Heart left ventricle (tissue), 16 donors: ENCODE measurements at regions not wholly inside any gene's neighbourhood (a gene's known extent, or its start where the extent isn't known, plus 50 kb on each side); places are given as distances from the start of the nearest gene placed in this dataset.

Experiments
- ATAC-seq, 4 donors: fragments of 200-7000 bp; cut with Tn5 transposase; one replicate each; pipeline ENCODE4 v1.9.1; 2020 to 2022; ENCODE audit warnings: moderate library complexity in 4 of 4, mild to moderate bottlenecking in 3 of 4, moderate number of reproducible peaks in 1 of 4
- DNase-seq, 5 donors: peaks; one replicate each; pipeline ENCODE4 v3.0.0-alpha.2; 2020
- H3K27ac ChIP-seq, 12 donors: fragments of 200-600 bp; sonication (generic) in 4 of 12; one replicate each; pipeline versions ENCODE4 v1.5.0 to v1.8.0; 2016 to 2022; ENCODE audit warnings: mild to moderate bottlenecking in 2 of 12
- H3K27me3 ChIP-seq, 9 donors: fragments of 200-600 bp; sonication (generic) in 2 of 9; one replicate each; pipeline versions ENCODE4 v1.5.1 to v1.8.0; 2016 to 2022; ENCODE audit warnings: mild to moderate bottlenecking in 3 of 9
- H3K36me3 ChIP-seq, 9 donors: fragments of 200-600 bp; sonication (generic) in 2 of 9; one replicate each; pipeline versions ENCODE4 v1.5.0 to v1.8.0; 2018 to 2022; ENCODE audit warnings: mild to moderate bottlenecking in 2 of 9
- H3K4me1 ChIP-seq, 12 donors: fragments of 200-600 bp; sonication (generic) in 4 of 12; one replicate each; pipeline versions ENCODE4 v1.5.0 to v1.8.0; 2016 to 2022; ENCODE audit warnings: mild to moderate bottlenecking in 3 of 12
- H3K4me3 ChIP-seq, 12 donors: fragments of 200-600 bp; sonication (generic) in 4 of 12; one replicate each; pipeline versions ENCODE4 v1.5.0 to v1.8.0; 2017 to 2022; ENCODE audit warnings: mild to moderate bottlenecking in 9 of 12, moderate library complexity in 4 of 12
- H3K9me3 ChIP-seq, 12 donors: fragments of 200-600 bp; sonication (generic) in 4 of 12; one replicate each; pipeline versions ENCODE4 v1.5.0 to v1.8.0; 2016 to 2022; ENCODE audit warnings: mild to moderate bottlenecking in 1 of 12
- CTCF ChIP-seq, 12 donors: fragments of 200-600 bp; sonication (generic) in 4 of 12; IDR thresholded peaks; one replicate each; pipeline versions ENCODE4 v1.5.0 to v1.8.0; 2018 to 2022; ENCODE audit warnings: antibody characterized with exemption in 12 of 12, mild to moderate bottlenecking in 5 of 12
- POLR2A ChIP-seq, 2 donors: fragments of 450-650 bp; IDR thresholded peaks; one replicate each; pipeline ENCODE4 v1.6.1; 2017; ENCODE audit warnings: antibody characterized with exemption in 2 of 2, mild to moderate bottlenecking in 2 of 2, moderate library complexity in 2 of 2
- WGBS, 4 donors: extraction: QIAGEN DNeasy Blood & Tissue Kit in 2 of 4; methylation state at CpG; one replicate each; pipeline versions ENCODE4 v1.1.5 to v1.1.7; 2013 to 2018; 5-methylcytosine and 5-hydroxymethylcytosine counted together
- intact Hi-C, 10 donors: fragments of 100-400 bp; cut with DNase I; formaldehyde crosslinking; loops; one replicate each; pipeline versions ENCODE4 v1.11.1 to v1.14.2; 2022
- donor health status: ischemic (EF 13 %, LVEDD 7.1; RV severe dilation, severe dysfunction).
- donor health status: healthy with polysubstance abuse.
- donor health status: DM: no; HTN: yes; CAD: no.
- donor health status: DM: no; HTN: no; CAD: no.
- donor health status: ischemic (EF 25% LVEDD 6.9; RV normal size, moderate dysfunction).
- donor health status: ischemic (EF 25% LVEDD 5.7; RV mildly dilated, moderate dysfunction).
- donor health status: healthy.
- donor health status: DM: yes; HTN: yes; CAD: no.
- donor health status: ischemic (EF 35%, LVEDD 5.7; RV mildly dilated, moderate dysfunction).
- donor health status: nonischemic (EF 11% LVEDD 7.7; RV severe dilation, severe dysfunction).
- donor health status: DM: yes; HTN: yes; CAD: no.
- donor health status: PGD.
- donor health status: ischemic (EF 29% LVEDD 5.4; RV normal size, mild dysfunction).
- donor health status: nonischemic (EF 23%, LVEDD 6.1; RV moderate dilation, normal function).

DNA sequence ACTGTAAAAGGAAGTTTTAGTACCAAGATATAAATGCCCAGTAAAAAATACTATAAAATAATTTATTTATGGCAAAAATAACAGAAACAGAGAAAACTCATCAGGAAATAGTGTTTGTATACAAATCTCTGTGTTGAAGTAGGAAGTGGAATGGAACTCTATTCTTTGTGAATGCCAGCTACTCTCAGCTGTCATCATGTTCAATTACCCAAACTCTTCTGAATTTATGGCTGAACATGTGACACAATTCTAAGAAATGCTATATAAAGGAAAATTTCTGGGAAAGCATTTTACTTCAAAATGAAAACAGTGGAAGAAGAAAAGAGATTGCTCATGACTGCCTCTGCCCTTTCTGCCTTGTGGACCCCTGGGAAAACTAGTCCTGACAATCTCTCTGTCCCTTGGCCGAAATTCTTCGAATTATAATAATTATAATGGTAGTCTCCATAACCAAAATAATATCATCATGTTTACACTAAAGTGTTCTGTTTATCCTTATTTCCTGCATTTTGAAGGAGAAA, 522.3 kb upstream of the ST8SIA4 start:
- ATAC-seq (no peak), DNase-seq (no peak)
- Histone ChIP-seq H3K27me3 (no peaks in the 10 kb centered on the region), H3K36me3 (no peaks in the 10 kb centered on the region), H3K27ac (peak overlapping the region in 1 of 12 donors; percentile 1), H3K4me3 (no peak overlapping the region), H3K9me3 (peaks cover 0 to 1% (median 0%) of the 10 kb centered on the region in 12 donors), H3K4me1 (no peaks in the 10 kb centered on the region)
- WGBS, 4 donors: 58 to 80% (median 75%) methylated on average over 2 of the region's 2 CpGs
- intact Hi-C loops: no loop called here
- TF ChIP-seq POLR2A (IDR thresholded peaks at IDR 0.05) (no peak), CTCF (IDR thresholded peaks at IDR 0.05) (no peak)

DNA sequence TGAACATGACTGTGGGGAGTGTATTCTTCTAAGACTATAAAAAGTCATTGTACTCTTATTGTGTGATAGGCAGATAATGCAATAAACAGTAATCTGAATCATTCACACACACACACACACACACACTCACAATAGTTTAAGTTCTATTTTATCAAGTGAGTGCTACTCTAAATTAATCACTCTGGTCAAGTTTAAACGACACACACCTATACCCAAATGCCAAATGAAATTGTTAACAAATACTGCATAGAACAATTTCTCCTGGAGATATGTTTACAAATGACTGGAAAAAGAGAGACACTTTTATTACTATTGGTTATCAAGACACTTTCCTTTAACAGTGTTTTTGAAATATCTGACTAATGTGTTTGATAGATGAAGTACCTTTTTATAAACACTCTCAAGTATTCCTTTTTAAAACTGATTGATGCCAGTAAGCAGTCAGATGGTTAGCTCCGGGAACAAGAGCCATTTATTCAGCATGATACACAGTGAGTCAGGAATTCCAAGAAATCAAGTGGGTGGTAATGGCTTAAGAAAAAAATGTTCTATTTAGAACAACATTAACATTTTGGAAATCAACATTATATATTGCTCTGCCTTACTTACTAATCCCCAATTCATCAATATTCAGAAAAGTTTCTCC, 521.6 kb upstream of the ST8SIA4 start:
- TF ChIP-seq POLR2A (IDR thresholded peaks at IDR 0.05) (no peak), CTCF (IDR thresholded peaks at IDR 0.05) (no peak)
- no peaks in the 10 kb centered on the region for H3K27me3 ChIP-seq
- no peaks in the 10 kb centered on the region for H3K4me1 ChIP-seq
- ATAC-seq (peak in 1 of 4 donors; percentile 22), DNase-seq (no peak)
- H3K4me3 ChIP-seq: no peak overlapping the region
- intact Hi-C loops: no loop called here
- H3K36me3 ChIP-seq: no peaks in the 10 kb centered on the region
- H3K27ac ChIP-seq: peak overlapping the region in 1 of 12 donors; percentile 1
- 51 to 62% (median 53%) methylated on average over 2 of the region's 2 CpGs for WGBS, 4 donors
- H3K9me3 ChIP-seq: no peaks in the 10 kb centered on the region

DNA sequence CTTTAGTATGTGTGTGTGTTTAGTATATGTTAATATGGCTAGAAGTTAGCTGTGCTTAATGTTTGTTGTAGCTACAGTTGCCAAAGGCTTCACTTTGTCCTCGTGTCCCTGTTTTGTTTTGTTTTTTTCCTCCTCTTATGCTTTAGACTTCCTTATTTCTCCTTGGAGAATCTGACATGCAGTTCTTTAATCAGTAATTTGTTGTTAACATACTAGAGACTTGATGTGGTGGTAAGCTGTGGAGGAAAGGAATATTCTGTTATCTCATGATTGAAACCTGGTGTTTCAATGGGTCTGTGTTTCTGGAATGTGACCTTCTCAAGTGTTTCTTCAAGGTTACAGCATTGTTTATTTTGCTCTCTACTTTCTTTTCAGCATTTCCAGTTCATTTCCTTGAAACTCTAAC, 515.6 kb upstream of the ST8SIA4 start:
- WGBS, 4 donors: 2 to 33% (median 16%) methylated on average over 1 of the region's 1 CpG
- no peak overlapping the region for H3K4me3 ChIP-seq
- no peak for ATAC-seq
- H3K9me3 ChIP-seq: no peaks in the 10 kb centered on the region
- no peaks in the 10 kb centered on the region for H3K27me3 ChIP-seq
- no peaks in the 10 kb centered on the region for H3K36me3 ChIP-seq
- no peak for DNase-seq
- no peak for TF ChIP-seq POLR2A (IDR thresholded peaks at IDR 0.05)
- no peak for TF ChIP-seq CTCF (IDR thresholded peaks at IDR 0.05)
- H3K4me1 ChIP-seq: no peaks in the 10 kb centered on the region
- H3K27ac ChIP-seq: peak overlapping the region in 2 of 12 donors; percentile 5 to 6
- intact Hi-C loops: no loop called here

- ATAC-seq (no peak), DNase-seq (no peak)
- Histone ChIP-seq H3K27me3 (no peaks in the 10 kb centered on the region), H3K27ac (no peak overlapping the region), H3K9me3 (peaks cover 0 to 4% (median 0%) of the 10 kb centered on the region in 12 donors), H3K4me3 (no peak overlapping the region), H3K4me1 (no peaks in the 10 kb centered on the region), H3K36me3 (no peaks in the 10 kb centered on the region)
- no peak for TF ChIP-seq POLR2A (IDR thresholded peaks at IDR 0.05)
- no peak for TF ChIP-seq CTCF (IDR thresholded peaks at IDR 0.05)
- 58 to 73% (median 71%) methylated on average over 1 of the region's 1 CpG for WGBS, 4 donors
- intact Hi-C loops: no loop called here
These were observed 501.4 kb upstream of the ST8SIA4 start for GRCh38 chr5:101404531-101404930.
